Urothelium cell line (cell line): ENCODE measurements at regions not wholly inside any gene's neighbourhood (a gene's known extent, or its start where the extent isn't known, plus 50 kb on each side); places are given as distances from the start of the nearest gene placed in this dataset.

ENCODE experiments used
- DNase-seq: peaks from one replicate; pipeline ENCODE4 v3.0.0; 2011; ENCODE audit warnings: low spot score, mixed read lengths
- FAIRE-seq: peaks from 2 replicates; lab custom pipeline; 2011; peaks lifted over from hg19 to GRCh38; lab: Jason Lieb, UNC

DNA sequence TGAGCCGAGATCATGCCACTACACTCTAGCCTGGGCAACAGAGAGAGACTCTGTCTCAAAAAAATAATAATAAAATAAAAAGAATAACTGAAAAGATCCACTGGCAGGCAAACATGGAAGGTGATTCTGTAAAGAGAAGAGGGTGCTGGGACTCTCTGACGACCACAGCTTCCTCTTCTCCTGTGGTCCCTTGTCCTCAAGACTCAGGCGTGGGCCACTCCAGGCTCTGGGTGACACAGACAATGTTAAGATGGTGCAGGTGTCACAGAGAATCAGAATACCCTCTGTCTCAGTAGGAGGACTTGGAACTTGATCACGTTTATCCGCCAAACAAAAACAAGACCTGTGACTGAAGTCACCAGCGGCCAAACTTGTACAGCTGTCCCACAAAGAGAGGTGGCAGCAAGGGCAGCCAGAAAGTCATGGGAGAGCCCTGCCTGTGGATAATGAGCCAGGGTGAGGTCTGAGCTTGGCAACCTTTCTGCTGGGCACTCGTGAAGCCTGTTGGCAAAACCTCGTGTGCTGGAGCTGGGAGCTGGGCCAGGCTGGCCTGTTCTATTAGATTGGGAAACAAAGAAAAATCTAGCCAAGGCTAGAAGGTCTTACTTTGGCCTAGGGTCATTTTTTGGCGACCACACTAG, 76.4 kb upstream of the ITGA6 start:
- FAIRE-seq (no peak), DNase-seq (no peak)

DNA sequence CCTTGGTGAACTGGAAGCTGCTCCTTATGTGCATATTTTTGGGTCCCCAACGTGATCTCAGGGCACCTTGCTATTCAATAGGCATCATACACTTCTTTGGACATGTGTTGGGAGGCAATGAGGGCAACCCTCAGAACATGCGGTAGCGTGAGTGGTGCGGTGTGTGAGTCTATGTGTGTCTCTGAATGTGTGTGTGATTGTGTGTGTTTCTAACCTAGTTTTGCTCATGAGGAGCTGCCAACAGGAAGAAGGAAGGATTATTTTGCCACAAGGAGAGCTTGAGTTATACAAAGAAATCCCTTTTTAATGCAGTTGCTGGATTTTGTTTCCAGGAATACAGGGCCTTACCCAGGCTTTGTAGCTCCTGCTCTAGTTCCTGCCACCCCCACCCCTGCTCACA, 75.8 kb upstream of the ITGA6 start:
- FAIRE-seq (no peak), DNase-seq (no peak)

DNA sequence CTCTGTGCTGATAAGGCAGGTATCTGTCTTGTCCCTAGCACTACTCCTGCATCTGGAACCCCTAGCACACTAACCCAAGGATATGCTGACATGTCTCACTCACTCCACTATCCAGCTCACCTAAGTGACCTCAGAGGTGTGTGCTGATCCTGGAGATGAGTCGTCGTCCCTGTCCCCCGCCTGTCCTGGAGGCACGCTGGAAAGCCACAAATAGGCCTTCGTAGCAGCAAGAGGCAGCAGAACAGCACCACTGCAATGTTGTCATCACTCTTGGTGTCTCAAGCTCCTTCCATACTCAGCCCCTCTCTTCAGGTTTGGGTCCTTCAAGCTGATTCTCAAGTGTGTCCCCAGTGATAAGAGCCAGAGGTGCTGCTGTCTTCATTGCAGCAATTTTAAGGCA, 73.0 kb upstream of the ITGA6 start:
- DNase-seq (no peak), FAIRE-seq (no peak)

DNA sequence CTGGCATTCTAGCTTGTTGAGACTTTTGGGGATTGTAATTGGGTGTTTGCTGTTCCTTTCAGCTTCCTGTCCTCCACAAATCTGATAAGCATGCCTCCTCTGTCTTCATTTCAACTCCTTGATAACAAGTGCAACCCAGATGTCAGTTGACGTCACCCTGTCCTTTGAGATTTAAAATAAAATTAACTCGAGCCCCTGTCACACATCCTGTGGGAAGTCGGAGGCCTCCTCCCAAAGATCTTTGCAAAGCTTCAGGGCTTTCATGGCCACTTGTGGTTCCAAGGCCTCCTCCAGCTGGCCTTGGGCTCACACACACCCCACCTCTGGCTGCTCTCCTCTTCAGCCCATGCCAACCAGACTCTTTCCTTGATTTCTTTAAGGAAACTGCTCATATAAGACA, 69.9 kb upstream of the ITGA6 start:
- FAIRE-seq: no peak

DNA sequence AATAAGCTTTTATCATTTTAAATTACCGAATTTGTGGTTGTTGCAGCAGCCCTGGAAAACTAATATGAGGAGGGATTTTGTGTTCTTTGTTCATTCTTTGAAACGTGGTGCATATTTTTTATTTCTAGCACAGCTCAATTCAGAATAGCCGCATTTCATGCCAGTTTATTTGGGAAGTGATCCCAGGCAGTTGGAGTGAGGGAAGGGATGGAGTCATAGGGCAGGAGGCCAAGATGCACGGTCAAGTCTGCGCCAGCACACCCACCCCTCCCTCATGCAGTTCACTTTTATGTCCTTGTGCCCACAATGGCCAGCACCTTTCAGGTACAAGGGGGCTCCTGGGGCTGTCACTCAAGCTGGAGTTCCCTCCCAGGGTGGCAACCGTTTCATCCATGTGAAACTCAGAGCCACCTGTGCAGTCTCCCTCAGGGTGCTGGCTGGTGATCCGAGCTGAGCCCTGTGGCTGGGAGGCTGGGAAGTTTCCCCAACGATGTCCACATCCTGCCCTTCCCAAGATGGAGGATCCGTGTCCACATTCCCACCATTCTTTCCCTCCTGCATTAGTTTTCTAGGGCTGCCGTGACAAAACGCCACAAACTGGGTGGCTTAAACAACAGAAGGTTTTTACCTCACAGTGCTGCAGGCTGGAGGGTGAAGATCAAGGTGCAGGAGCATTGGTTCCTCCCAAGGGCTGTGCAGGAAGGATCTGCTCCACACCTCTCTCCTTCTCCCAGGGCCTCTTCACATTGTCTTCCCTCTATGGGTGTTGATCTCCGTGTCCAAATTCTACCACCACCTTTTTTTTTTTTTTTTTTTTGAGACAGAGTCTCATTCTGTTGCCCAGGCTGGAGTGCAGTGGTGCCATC, 68.5 kb upstream of the ITGA6 start:
- DNase-seq (no peak), FAIRE-seq (no peak)

More for the DNA sequence above, 69.9 kb upstream of the ITGA6 start:
- no peak for DNase-seq

DNA sequence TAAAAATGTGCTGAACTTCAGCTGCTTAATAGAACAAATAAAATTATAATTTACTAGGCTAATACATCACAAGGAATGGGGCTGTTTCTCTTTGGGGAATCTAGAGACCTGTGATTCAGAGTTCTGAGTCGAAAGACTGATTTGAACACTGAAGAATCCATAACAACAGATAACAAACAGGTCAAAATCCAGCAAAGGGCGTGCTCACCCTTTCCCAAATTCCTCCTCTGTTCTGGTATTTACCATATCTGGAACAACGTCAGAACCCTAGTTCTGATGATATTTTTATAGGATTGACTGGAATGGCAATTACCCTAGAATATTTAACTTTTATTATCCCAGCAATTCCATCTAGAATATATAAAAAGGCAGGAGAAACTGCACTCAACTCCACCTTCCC, 66.0 kb upstream of the ITGA6 start:
- no peak for FAIRE-seq

DNA sequence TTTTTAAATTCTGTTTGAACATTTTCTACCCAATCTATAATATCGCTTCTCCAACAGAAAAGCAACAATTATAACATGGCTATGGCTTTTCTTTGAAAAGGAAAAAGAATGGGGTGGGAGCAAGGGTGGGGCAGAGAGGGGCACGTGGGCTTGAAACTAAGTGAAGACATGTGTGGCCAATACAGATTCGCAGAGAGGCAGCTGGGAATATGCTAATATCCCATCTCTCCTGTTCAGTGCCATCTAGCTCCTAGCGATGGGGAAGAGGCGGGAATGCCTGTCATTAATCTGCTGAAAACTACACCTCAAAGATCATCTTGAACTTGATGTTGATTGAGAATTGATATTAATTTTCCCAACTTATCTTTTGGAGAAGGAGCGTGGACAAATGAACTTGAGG, 65.5 kb upstream of the ITGA6 start:
- DNase-seq: no peak
- no peak for FAIRE-seq

More for the DNA sequence above, 66.0 kb upstream of the ITGA6 start:
- DNase-seq: no peak

DNA sequence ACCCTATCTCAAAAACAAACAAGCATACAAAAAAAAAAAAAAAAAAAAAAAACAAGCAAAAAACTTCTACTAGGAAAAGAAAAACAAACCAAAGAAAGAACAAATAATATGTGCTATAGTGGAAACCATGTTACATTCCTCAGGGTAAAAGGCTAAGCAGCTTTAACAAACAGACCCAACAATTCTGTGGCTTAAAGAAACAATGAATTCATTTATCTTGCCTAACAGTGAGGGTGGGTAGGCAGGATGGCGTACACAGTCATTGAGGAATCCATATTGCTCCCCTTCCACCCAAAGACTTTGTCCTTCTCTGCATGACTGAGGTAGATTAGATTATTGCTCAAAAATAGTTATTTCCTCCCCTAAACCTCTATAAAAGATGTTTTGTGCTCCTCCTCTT, 63.1 kb upstream of the ITGA6 start:
- FAIRE-seq (no peak), DNase-seq (no peak)

DNA sequence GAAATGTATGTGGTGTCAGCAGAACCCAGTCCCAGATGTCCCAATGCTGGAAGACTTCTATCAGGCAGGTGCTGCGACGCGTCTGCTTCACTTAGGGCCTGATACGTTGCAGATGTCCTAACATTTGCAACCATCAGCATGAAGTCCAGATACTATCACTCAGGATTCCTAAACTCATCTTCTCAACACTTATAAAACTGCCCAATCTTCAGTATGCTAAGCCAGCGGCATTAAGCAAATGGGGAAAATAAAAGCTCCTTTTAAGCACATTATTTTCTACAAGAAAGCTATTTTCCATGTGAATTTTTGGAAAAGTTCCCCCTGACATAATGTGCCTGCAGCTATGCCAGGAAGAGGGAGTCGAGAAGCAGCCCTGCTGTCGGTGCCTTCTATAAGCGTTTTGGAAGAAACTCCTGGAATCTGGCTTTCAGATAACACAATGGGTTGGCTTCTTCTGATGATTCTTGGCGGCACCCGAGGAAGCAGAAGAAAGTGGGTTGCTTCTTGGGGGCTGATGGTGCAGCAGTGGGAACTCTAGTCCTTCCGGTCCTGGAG, 60.7 kb upstream of the ITGA6 start:
- no peak for DNase-seq
- no peak for FAIRE-seq

DNA sequence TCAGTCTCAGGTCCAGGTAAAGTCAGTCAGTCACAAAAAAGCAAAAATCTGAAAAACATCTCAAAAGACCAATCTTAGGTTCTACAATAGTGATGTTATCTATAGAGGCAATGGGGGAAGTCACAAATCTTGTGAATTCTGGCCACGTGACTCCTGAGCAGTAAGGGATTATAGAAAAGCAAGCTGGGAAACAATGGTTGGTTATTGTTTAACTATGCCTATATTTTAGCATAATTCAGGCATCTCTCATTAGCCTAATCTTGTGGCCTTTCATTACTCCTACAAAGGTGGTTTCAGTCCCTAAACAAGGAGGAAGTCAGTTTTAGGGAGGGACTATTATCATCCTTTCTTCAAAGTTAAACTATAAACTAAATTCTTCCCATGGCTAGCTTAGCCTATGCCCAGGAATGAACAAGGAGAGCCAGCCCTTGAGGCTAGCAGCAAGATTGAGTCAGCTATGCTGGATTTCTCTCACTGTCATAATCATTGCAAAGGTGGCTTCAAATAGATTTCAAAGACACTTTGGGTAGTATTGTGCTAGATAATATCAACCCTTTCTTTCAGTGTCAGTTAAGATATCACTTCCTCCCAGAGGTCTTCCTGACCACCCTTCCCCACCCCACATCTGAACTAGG, 56.4 kb upstream of the ITGA6 start:
- DNase-seq: no peak
- no peak for FAIRE-seq

DNA sequence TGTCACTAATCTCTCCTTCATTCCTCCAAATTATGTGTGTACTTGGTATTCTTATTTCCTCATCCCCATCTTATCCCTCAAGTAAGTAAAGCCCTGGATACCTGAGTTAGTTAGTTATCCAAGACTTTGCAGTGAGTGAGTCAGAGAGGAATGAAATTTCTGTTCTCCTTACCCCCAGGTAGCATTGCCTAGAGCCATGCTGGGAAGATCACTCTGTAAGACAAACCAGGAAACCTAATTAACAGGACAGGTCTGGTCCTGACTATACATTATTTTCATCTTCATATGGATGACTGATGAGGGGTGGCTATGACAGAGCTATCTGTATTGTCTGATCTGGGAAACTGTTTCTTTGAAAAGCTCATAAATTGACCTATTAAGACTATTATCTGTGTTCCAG, 55.0 kb upstream of the ITGA6 start:
- no peak for DNase-seq

DNA sequence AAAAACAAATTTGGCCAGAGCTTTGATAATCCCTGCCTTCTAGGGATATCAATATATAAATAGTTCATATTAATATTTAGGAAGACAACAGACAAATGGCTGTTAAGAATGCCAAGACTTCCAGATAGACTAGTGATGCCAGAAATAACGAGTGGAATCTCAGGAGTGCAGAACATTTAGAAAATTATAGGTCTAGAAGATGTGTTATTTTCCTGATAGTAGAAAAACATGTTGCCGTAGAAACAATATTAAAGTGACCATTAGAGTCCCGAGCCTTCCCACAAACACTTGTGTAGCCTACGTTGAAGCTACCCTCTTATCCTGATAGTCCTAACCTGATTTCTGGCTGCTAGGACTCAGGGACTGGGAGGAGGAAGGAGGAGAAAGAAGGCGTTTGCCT, 54.3 kb upstream of the ITGA6 start:
- no peak for DNase-seq
- FAIRE-seq: no peak

More for the DNA sequence above, 55.0 kb upstream of the ITGA6 start:
- FAIRE-seq: no peak

DNA sequence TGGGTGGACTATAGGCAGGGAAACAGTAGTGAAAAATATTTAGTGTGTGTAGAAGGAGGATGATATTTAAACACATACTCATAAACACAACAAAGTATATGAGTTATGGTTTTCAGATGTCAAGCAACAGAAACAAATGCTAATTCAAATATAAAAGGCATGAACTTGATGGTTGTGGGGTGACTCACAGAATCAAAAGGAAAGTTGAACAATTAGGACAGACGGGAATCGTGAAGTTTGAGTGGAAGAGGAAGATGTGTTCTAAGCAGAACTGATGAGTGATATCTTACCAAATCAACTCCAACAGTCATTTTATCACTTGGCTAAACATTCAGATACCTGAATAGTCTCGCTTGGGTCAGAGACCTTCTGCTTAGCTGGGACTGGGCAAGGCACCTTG, 53.6 kb upstream of the ITGA6 start:
- FAIRE-seq (no peak), DNase-seq (no peak)

DNA sequence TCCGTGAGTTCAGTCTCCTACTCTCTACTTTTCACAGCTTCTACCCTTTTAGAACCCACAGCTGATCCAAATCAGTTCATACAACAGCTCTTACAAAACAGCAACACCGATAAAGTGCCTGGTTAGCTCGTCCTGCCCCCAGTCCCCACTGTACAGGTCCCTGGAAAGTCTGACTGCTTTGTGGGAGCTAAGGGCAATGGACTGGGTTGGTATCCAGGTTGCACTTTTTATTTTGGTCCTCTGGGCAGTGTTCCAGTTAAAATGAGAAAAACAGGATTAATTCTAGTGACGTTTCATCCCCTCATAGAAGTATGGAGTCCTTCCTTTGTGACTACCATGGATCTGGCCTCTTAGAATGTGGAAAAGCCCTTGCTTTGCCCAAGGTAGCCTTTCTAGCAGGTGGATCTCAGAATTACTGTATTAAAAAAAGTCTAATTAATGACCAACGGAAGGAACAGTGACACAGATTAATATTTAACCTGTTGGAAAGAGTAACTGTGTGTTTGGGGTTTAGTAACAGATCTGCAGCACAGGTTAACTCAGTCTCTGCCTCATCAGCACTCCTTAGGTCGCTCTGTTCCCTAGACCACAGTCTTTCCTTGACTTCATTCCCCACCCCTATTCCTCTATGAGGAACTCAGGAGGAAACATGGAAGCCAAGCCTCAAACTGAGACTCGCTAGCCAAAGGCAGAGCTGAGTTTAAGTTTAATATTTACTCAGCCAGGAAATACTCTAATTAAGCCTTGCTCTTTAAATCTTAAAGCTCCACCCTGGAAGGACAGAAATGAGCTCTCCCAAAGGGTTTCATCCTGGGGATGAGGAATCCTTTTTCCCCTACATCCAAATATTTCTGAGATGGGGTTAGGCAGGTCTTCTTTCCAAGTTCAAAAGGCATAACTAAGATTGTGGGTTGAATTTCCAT, 52.8 kb upstream of the ITGA6 start:
- no peak for DNase-seq
- FAIRE-seq: no peak

DNA sequence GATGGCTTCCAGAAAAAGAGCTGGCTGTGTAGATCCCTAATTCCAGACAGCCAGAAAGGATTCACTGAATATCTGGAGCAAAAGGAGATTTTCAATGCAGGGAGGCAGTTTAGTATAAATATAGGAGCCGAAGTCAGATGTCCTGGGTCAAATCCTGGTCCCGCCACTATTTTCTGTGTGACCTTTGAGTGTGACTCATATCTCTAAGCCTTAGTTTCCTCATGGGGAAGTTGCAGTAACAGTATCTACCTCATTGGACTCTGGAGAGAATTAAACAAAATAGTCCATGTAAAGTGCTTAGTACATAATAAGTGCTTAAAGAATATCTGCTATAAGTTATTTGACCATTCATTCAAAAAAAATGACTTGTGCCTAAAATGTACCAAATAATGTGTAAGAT, 52.1 kb upstream of the ITGA6 start:
- no peak for DNase-seq
- FAIRE-seq: no peak

DNA sequence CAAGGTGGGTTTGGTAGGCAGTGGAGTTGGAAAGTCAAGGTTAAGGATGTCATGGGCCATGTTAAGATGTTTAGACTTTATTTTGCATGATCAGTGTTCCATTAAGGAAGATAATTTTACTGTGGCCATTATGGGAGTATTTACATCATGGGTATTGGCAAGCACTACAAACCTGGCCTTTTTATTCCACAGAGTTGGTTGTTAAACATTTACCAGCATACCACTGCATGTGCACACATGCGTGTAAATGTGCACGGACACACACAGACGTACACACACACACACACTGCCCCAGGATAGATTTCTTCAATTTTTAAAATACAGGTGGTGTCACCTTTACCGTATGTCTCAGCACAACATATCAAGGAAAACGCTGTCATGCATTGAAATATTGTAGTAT, 51.4 kb upstream of the ITGA6 start:
- no peak for FAIRE-seq
- DNase-seq: no peak

DNA sequence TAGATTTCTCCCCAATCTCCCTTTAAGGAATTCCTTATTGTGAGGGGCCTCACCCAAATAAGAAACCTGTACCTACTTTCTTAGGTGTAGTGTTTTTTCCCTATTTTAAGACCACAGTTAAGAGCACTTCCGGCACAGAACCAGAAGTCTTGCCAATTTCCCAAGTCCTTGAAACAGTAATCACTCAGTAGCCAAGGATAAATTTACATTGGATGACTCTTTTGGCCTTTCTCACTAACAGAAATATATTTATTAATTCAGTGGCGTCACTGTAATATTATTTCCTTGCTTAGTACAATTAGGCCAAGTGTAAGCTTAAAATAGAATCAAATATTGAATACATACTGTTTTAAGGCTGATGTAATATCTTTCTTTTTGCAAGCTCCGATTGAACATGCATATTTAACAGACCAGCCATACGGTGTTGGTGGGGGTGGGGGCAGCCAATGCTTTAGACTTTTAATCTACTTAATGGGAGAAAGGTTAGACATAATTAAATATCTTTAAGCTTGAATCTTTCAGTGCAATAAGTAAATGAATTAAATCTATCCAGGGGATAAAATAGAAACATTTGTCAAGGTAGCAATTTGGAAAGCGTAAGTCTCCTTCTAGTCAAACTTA, 50.8 kb upstream of the ITGA6 start:
- no peak for FAIRE-seq
- no peak for DNase-seq

DNA sequence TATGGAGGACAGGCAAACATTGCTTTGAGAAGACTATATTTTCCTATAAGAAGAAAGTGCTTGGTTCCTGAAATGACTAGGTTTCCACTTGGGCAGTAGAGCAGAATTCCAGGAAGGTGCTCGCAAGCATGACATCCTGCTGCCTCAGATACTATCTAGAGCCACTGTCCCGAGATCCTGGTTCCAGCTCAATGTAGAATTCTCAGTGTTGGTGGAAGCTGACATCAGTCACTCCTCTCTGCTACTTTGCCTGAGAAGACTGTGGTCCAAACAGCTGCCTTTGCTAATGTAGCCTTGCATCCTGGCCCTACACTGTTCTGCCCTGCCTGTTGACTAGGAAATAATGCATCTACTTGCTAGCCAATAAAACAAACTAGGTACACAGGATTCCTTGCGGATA, 50.0 kb upstream of the ITGA6 start:
- no peak for FAIRE-seq

More for the DNA sequence above, 50.0 kb upstream of the ITGA6 start:
- no peak for DNase-seq
